ENCODE measurements at regions not wholly inside any gene's neighbourhood (a gene's known extent, or its start where the extent isn't known, plus 50 kb on each side); places are given as distances from the start of the nearest gene placed in this dataset.

GRCh38 chr19:28184997-28185396, 1028.0 kb downstream of the UQCRFS1 start:
- intact Hi-C loops (cut with DNase I) = no loop called here

GRCh38 chr19:28176193-28176592, 1036.8 kb downstream of the UQCRFS1 start:
- whole genome bisulfite sequencing, 3 donors = 1 to 88% (median 3%) methylated on average over 1 of the region's 1 CpG
- Histone ChIP-seq H3K9me3 (no peaks in the 10 kb centered on the region), H3K36me3 (ENCODE audit: insufficient read depth in 1 of 2, low read depth in 1 of 2) (no peaks in the 10 kb centered on the region), H3K27me3 (ENCODE audit: insufficient read depth in 3 of 3, low read length in 2 of 3) (peaks cover 0 to 2% (median 0%) of the 10 kb centered on the region in 3 donors), H3K4me1 (no peaks in the 10 kb centered on the region), H3K4me3 (no peak overlapping the region), H3K27ac (no peak overlapping the region)
- no peak for ATAC-seq
- intact Hi-C loops (cut with DNase I) = no loop called here
- no peak for DNase-seq
- TF ChIP-seq CTCF (IDR thresholded peaks at IDR 0.05) = no peak

More at GRCh38 chr19:28184997-28185396, 1028.0 kb downstream of the UQCRFS1 start:
- DNase-seq (no peak), ATAC-seq (no peak)
- Histone ChIP-seq H3K4me3 (no peak overlapping the region), H3K4me1 (no peaks in the 10 kb centered on the region), H3K27me3 (ENCODE audit: insufficient read depth in 3 of 3, low read length in 2 of 3) (peaks cover 0 to 2% (median 0%) of the 10 kb centered on the region in 3 donors), H3K9me3 (no peaks in the 10 kb centered on the region), H3K27ac (no peak overlapping the region), H3K36me3 (ENCODE audit: insufficient read depth in 1 of 2, low read depth in 1 of 2) (no peaks in the 10 kb centered on the region)
- TF ChIP-seq CTCF (IDR thresholded peaks at IDR 0.05) = no peak

GRCh38 chr19:28171983-28172382, 1041.0 kb downstream of the UQCRFS1 start:
- 52 to 71% (median 55%) methylated on average over 8 of the region's 8 CpGs for WGBS, 3 donors
- intact Hi-C loops (cut with DNase I) = no loop called here
- H3K9me3 ChIP-seq = no peaks in the 10 kb centered on the region
- H3K4me1 ChIP-seq = no peaks in the 10 kb centered on the region
- TF ChIP-seq CTCF (IDR thresholded peaks at IDR 0.05) = no peak
- no peak for ATAC-seq
- H3K27ac ChIP-seq = no peak overlapping the region
- H3K27me3 ChIP-seq (ENCODE audit: insufficient read depth in 3 of 3, low read length in 2 of 3) = peaks cover 0 to 2% (median 0%) of the 10 kb centered on the region in 3 donors
- H3K36me3 ChIP-seq (ENCODE audit: insufficient read depth in 1 of 2, low read depth in 1 of 2) = no peaks in the 10 kb centered on the region
- H3K4me3 ChIP-seq = no peak overlapping the region
- no peak for DNase-seq

- Histone ChIP-seq H3K4me3 (no peak overlapping the region), H3K27ac (no peak overlapping the region), H3K4me1 (no peaks in the 10 kb centered on the region), H3K27me3 (ENCODE audit: insufficient read depth in 3 of 3, low read length in 2 of 3) (peaks cover 0 to 2% (median 0%) of the 10 kb centered on the region in 3 donors), H3K36me3 (ENCODE audit: insufficient read depth in 1 of 2, low read depth in 1 of 2) (no peaks in the 10 kb centered on the region), H3K9me3 (no peaks in the 10 kb centered on the region)
- intact Hi-C loops (cut with DNase I) = no loop called here
- DNase-seq (no peak), ATAC-seq (no peak)
- no peak for TF ChIP-seq CTCF (IDR thresholded peaks at IDR 0.05)
- 34 to 52% (median 46%) methylated on average over 3 of the region's 3 CpGs for WGBS, 3 donors
These were observed 1042.9 kb downstream of the UQCRFS1 start for GRCh38 chr19:28170066-28170465.

DNA sequence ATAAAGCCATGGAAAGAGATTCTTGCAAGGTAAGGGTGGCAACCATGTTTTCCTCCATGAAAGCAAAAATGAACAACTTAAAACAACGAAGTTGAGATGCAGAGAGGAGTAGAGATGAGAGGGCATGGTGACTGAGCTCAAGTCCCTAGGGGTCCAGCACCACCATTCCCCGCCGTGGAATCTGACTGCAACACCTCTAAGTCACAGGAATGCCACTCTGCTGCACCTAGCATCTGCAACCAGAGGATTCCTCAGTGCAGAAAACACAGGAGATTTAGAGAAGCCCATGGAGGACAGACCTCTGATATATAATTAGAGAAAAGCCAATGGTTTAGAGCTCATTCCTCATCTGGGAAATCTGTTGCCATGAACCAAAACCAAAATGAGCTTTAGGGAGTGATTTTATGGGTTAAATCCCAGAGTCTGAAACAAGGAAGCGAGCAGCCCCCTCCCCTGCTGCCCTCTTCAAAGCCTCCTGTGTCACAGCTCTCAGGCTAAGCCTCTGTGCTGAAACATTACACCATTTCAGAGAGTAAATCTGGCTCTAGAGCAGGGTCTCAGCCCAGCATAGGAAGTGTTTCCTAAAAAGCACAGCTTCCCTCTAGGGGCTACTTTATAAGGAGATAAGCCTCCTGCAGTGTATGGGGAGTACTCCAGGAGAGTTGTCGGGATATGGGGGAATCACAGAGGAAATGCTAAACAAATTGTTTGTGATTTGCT, 1043.6 kb downstream of the UQCRFS1 start:
- ATAC-seq (no peak), DNase-seq (no peak)
- Histone ChIP-seq H3K4me1 (no peaks in the 10 kb centered on the region), H3K36me3 (ENCODE audit: insufficient read depth in 1 of 2, low read depth in 1 of 2) (no peaks in the 10 kb centered on the region), H3K9me3 (no peaks in the 10 kb centered on the region), H3K4me3 (no peak overlapping the region), H3K27me3 (ENCODE audit: insufficient read depth in 3 of 3, low read length in 2 of 3) (peaks cover 0 to 2% (median 0%) of the 10 kb centered on the region in 3 donors), H3K27ac (no peak overlapping the region)
- intact Hi-C loops (cut with DNase I) = no loop called here
- no peak for TF ChIP-seq CTCF (IDR thresholded peaks at IDR 0.05)
- 14 to 21% (median 16%) methylated on average over 5 of the region's 5 CpGs for WGBS, 3 donors

All from psoas muscle (tissue), 7 donors.